GM12864 (cell line): ENCODE measurements at regions not wholly inside any gene's neighbourhood (a gene's known extent, or its start where the extent isn't known, plus 50 kb on each side); places are given as distances from the start of the nearest gene placed in this dataset.

Source experiments
- DNase-seq: peaks from one replicate; pipeline ENCODE4 v3.0.0-alpha.2; 2011; ENCODE audit warnings: low read depth
- H3K4me3 ChIP-seq: 2 replicates; pipeline ENCODE4 v1.5.1; 2011; ENCODE audit warnings: mild to moderate bottlenecking, low read depth, low read length, control low read depth
- TF ChIP-seq, protein P1 (sequence below): IDR thresholded peaks from 2 replicates; pipeline ENCODE4 v1.5.1; 2011; ENCODE audit warnings: low read depth, mild to moderate bottlenecking, moderate library complexity, low read length, control low read depth, inconsistent platforms; ENCODE audit errors: missing control alignments

DNA sequence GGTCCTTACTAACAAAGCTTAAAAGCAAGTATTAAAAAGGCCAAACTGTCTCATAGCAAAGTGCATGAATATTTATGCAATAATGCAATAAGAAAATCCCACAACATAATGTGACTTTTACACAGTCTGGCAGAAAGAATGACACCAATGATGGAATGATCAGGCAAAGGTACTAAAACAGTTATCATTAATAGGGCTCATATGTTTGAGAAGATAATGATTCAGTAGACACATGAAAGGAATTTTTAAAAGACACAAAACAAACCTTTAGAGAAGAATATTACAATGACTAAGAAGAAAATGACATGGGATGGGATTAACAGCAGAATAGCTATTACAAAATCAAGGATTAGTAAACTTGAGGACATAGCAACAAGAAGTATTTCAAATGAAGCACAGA is 1411.2 kb upstream of the TMEM132C start:
- H3K4me3 ChIP-seq = no peak overlapping the region
- DNase-seq = no peak
- TF ChIP-seq, protein P1, sequence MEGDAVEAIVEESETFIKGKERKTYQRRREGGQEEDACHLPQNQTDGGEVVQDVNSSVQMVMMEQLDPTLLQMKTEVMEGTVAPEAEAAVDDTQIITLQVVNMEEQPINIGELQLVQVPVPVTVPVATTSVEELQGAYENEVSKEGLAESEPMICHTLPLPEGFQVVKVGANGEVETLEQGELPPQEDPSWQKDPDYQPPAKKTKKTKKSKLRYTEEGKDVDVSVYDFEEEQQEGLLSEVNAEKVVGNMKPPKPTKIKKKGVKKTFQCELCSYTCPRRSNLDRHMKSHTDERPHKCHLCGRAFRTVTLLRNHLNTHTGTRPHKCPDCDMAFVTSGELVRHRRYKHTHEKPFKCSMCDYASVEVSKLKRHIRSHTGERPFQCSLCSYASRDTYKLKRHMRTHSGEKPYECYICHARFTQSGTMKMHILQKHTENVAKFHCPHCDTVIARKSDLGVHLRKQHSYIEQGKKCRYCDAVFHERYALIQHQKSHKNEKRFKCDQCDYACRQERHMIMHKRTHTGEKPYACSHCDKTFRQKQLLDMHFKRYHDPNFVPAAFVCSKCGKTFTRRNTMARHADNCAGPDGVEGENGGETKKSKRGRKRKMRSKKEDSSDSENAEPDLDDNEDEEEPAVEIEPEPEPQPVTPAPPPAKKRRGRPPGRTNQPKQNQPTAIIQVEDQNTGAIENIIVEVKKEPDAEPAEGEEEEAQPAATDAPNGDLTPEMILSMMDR = no peak

- H3K4me3 ChIP-seq = no peak overlapping the region
- DNase-seq = no peak
- TF ChIP-seq, protein P1 = peak; percentile 6
Observed at GRCh38 chr12:126856958-126857357, 1410.0 kb upstream of the TMEM132C start.

DNA sequence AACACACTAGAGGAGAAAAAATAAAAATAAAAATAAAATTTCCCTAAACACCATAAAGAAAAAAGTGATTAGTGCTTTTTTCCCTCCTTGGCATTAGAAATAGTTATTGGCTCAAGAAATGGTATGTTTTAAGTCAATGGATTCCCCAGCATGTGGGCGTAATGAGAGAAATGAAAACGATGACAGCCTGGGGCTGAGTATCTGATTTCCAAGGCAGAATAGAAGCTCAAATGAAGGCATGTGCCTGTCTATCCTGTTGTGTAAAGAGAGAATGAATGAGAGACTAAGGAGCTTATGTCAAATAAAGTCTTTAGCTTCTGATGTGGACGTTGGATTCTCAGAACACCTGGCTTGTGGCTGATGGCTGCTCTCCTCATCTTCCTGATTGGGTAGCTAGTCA is 1408.4 kb upstream of the TMEM132C start:
- TF ChIP-seq, protein P1 = no peak
- H3K4me3 ChIP-seq = no peak overlapping the region
- no peak for DNase-seq

DNA sequence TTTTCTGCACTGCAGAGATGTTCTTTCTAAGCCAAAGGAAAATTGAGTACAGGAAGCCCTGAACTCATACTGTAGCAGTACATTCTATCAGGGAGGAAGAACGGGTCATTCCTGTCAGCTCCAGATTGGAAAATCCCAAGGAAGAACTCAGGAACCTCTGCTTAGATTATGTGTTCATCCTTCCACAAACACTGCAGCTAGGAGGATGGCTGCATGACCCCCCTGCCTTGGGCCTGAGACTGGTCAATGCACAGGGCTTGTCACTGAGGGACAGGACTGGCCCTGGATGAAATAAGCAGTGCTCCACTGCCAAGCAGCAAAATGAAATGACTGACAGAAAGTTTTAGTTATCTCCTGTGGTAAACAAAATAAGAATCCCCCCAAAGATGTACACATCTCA is 1406.8 kb upstream of the TMEM132C start:
- no peak for DNase-seq
- TF ChIP-seq, protein P1 = no peak
- no peak overlapping the region for H3K4me3 ChIP-seq

GRCh38 chr12:126862500-126862899 is 1404.5 kb upstream of the TMEM132C start:
- DNase-seq = no peak
- TF ChIP-seq, protein P1 = no peak
- no peak overlapping the region for H3K4me3 ChIP-seq

- no peak for DNase-seq
- H3K4me3 ChIP-seq = no peak overlapping the region
- TF ChIP-seq, protein P1 = no peak
Observed at GRCh38 chr12:126869644-126870043, 1397.3 kb upstream of the TMEM132C start.

DNA sequence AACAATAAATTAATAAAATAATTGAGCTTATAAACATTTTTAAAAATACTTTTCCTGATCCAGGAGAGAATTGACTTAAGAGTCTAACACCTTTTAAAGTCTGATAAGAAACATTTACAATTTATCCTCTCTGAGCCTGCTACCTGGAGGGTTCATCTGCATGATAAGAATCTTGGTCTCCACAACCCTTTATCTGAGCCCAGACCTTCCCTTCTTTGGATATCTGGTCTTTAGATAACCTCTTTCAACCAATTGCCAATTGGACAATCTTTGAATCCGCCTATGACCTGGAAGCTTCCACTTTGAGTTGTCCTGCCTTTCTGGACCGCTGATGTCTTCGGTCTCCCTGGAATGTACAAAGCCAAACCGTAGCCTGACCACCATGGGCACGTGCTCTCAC is 1393.3 kb upstream of the TMEM132C start:
- no peak for DNase-seq
- no peak overlapping the region for H3K4me3 ChIP-seq
- TF ChIP-seq, protein P1 = no peak
